PFSK-1 (cell line): ENCODE measurements at regions not wholly inside any gene's neighbourhood (a gene's known extent, or its start where the extent isn't known, plus 50 kb on each side); places are given as distances from the start of the nearest gene placed in this dataset.

ENCODE experiments used
- FOXP2 ChIP-seq: optimal IDR thresholded peaks from 2 replicates; pipeline ENCODE3; 2011; ENCODE audit warnings: borderline replicate concordance, control low read depth, inconsistent platforms; ENCODE audit not compliant: insufficient read depth; ENCODE audit errors: extremely low read length, extremely low read depth
- POLR2AphosphoS5 ChIP-seq: IDR thresholded peaks from 2 replicates; pipeline ENCODE4 v1.6.1; 2012; ENCODE audit warnings: low read depth, mild to moderate bottlenecking, control low read depth, low read length, moderate library complexity
- REST ChIP-seq, 2 experiments: IDR thresholded peaks; 2 replicates each; pipeline versions ENCODE4 v1.6.1 to v1.8.0; 2011 to 2012; ENCODE audit warnings: low read depth in 2 of 2, low read length in 2 of 2, control low read depth in 1 of 2, inconsistent platforms in 1 of 2, mild to moderate bottlenecking in 1 of 2, moderate library complexity in 1 of 2; ENCODE audit not compliant: insufficient read depth in 1 of 2
- SIN3A ChIP-seq: IDR thresholded peaks from 2 replicates; pipeline ENCODE4 v1.6.1; 2012; ENCODE audit warnings: mild to moderate bottlenecking, low read length, moderate library complexity, borderline replicate concordance; ENCODE audit not compliant: insufficient read depth
- TAF1 ChIP-seq: IDR thresholded peaks from 2 replicates; pipeline ENCODE4 v1.6.1; 2012; ENCODE audit warnings: low read length, control low read depth, borderline replicate concordance; ENCODE audit not compliant: insufficient read depth

GRCh38 chr4:123249821-123250220, 146.8 kb upstream of the SPRY1 start:
- no peak for TF ChIP-seq SIN3A

- TF ChIP-seq SIN3A (no peak), REST (IDR thresholded peaks at IDR 0.05; ENCODE audit: insufficient read depth in 1 of 2, low read depth in 2 of 2, low read length in 2 of 2) (no peak), FOXP2 (no peak), TAF1 (no peak), POLR2AphosphoS5 (no peak)
Measured at GRCh38 chr4:123250843-123251242, 145.8 kb upstream of the SPRY1 start.

GRCh38 chr4:123255971-123256370, 140.6 kb upstream of the SPRY1 start:
- TF ChIP-seq SIN3A (no peak), POLR2AphosphoS5 (no peak), REST (IDR thresholded peaks at IDR 0.05; ENCODE audit: insufficient read depth in 1 of 2, low read depth in 2 of 2, low read length in 2 of 2) (no peak), TAF1 (no peak)

- TF ChIP-seq SIN3A = no peak
- no peak for TF ChIP-seq TAF1
- no peak for TF ChIP-seq POLR2AphosphoS5
- TF ChIP-seq FOXP2 = no peak
- no peak for TF ChIP-seq REST (IDR thresholded peaks at IDR 0.05; ENCODE audit: insufficient read depth in 1 of 2, low read depth in 2 of 2, low read length in 2 of 2)
Measured at GRCh38 chr4:123256901-123257300, 139.7 kb upstream of the SPRY1 start.

- no peak for TF ChIP-seq POLR2AphosphoS5
- TF ChIP-seq SIN3A = no peak
- TF ChIP-seq REST (IDR thresholded peaks at IDR 0.05; ENCODE audit: insufficient read depth in 1 of 2, low read depth in 2 of 2, low read length in 2 of 2) = no peak
- TF ChIP-seq FOXP2 = no peak
- no peak for TF ChIP-seq TAF1
Measured at GRCh38 chr4:123257591-123257990, 139.0 kb upstream of the SPRY1 start.
